ENCODE measurements at regions not wholly inside any gene's neighbourhood (a gene's known extent, or its start where the extent isn't known, plus 50 kb on each side); places are given as distances from the start of the nearest gene placed in this dataset.

- DNase-seq = no peak
These were observed 328.1 kb downstream of the MYCN start for GRCh38 chr2:16268301-16269000.

- no peak for DNase-seq
These were observed 326.2 kb downstream of the MYCN start for GRCh38 chr2:16266571-16266970.

GRCh38 chr2:16264931-16265540 is 324.7 kb downstream of the MYCN start:
- no peak for DNase-seq

- DNase-seq = no peak
These were observed 324.1 kb downstream of the MYCN start for GRCh38 chr2:16264491-16264890.

GRCh38 chr2:16263241-16263890 is 323.0 kb downstream of the MYCN start:
- no peak for DNase-seq

GRCh38 chr2:16262526-16263178 is 322.3 kb downstream of the MYCN start:
- no peak for DNase-seq

GRCh38 chr2:16261791-16262190 is 321.4 kb downstream of the MYCN start:
- DNase-seq = no peak

- DNase-seq = no peak
These were observed 320.7 kb downstream of the MYCN start for GRCh38 chr2:16261071-16261470.

GRCh38 chr2:16260041-16260830 is 319.9 kb downstream of the MYCN start:
- no peak for DNase-seq

GRCh38 chr2:16259010-16259409 is 318.7 kb downstream of the MYCN start:
- no peak for DNase-seq

GRCh38 chr2:16258350-16258749 is 318.0 kb downstream of the MYCN start:
- DNase-seq = no peak

- no peak for DNase-seq
These were observed 317.1 kb downstream of the MYCN start for GRCh38 chr2:16257322-16258028.

- DNase-seq = no peak
These were observed 316.4 kb downstream of the MYCN start for GRCh38 chr2:16256601-16257321.

GRCh38 chr2:16255120-16255519 is 314.8 kb downstream of the MYCN start:
- no peak for DNase-seq

- DNase-seq = no peak
These were observed 314.1 kb downstream of the MYCN start for GRCh38 chr2:16254356-16254965.

GRCh38 chr2:16253291-16253690 is 312.9 kb downstream of the MYCN start:
- DNase-seq = no peak

- no peak for DNase-seq
These were observed 312.5 kb downstream of the MYCN start for GRCh38 chr2:16252891-16253290.

- DNase-seq = no peak
These were observed 311.9 kb downstream of the MYCN start for GRCh38 chr2:16252251-16252650.

GRCh38 chr2:16251511-16252225 is 311.3 kb downstream of the MYCN start:
- no peak for DNase-seq

- DNase-seq = no peak
These were observed 310.5 kb downstream of the MYCN start for GRCh38 chr2:16250886-16251285.

All from cerebellar nuclear complex (tissue), 1 donor.